GF-D8 (cell line): ENCODE measurements at regions not wholly inside any gene's neighbourhood (a gene's known extent, or its start where the extent isn't known, plus 50 kb on each side); places are given as distances from the start of the nearest gene placed in this dataset.
"Not testable (repeated sequence)": the region's sequence is repeated elsewhere in the genome, so short reads cannot be mapped to it uniquely, and the experiment has no call there.

Source experiments
- DNase-seq: peaks from one replicate; lab custom pipeline; 2025; lab: John Stamatoyannopoulos, UW

DNA sequence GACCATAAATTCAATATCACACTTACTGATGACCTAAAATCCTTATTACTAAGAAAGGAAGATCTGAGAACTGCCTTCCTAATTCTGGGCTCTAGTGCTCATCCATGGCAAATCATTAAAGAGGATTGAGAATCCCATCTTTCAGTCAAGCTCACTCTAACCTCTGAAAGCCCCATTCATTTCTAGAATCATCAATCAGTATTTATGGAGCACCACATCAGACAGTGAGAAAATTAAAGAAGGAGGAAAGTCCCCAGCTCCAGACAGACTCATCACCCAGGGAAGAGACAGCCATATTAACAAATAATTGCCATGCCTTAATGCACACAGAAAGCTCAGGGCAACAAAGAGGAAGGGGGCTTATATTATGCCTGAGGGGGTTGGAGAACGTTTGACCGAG, 256.1 kb upstream of the SOX9 start:
- DNase-seq = no peak

DNA sequence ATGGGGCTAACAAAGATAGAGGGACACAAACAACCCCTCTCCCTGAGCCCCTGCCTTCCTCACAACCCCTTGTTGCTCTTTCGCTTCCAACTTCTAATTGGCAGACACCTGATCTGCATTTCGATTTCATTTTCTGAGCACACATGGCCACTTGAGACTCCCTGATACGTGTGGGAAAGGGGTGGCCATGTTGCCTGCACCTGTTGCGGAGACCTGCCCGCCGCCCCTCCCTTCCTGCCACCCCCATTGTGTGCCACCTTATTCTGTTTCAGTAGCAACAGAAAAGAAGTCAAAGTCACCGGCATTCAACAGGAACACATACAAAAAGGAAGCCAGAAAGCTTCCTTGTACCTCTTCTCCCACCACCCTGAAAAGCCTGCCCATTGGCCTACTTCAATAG, 254.7 kb upstream of the SOX9 start:
- DNase-seq = no peak

- DNase-seq = no peak
These were observed 251.5 kb upstream of the SOX9 start for GRCh38 chr17:71869293-71869692.

- no peak for DNase-seq
These were observed 250.8 kb upstream of the SOX9 start for GRCh38 chr17:71869841-71870545.

DNA sequence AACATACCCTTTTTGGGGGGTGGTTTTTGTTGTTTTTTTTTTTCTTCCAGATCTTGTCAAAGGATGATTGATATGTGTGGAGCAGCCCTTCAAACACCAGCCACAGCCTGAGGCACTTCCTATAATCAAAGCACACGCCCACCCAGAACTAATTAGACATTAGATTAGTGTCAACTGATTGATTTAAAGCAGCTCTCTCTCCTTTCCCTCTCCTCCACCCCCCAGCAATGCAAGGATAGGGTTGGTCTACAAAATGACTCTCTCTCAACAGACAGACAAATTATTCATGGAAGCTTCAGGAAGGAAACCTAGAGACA, 250.3 kb upstream of the SOX9 start:
- DNase-seq = no peak

DNA sequence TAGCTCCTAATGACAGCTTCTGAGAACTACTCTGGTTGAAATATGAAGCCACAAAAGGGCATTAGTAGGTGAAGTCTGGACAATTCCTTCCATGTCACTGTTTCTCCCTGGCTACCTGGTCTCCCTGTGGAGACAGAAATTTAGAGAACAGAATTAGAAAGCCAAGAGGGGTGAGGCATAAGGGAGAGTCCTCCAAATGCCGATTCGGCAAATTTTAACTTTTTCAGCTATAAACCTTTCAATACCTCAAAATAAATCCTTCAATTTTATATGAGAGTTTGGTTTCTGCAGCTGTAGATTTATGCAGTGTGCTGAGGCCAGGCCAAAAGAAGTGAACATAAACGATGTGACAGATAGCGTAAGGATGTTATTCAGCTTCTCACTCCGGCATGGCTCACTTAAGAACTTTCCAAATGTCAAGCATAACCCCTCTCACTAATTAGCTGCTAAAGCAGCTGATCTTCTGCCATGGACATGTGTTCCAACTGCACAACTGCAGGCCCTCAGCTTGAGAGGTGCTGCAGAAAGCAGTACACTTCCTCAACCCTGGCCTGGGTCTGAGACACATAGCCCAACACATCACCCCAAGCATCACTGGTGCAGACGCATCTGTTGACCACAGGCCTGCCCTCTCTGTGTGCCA, 247.9 kb upstream of the SOX9 start:
- no peak for DNase-seq

GRCh38 chr17:71874773-71875172, 246.0 kb upstream of the SOX9 start:
- not testable (repeated sequence) for DNase-seq

DNA sequence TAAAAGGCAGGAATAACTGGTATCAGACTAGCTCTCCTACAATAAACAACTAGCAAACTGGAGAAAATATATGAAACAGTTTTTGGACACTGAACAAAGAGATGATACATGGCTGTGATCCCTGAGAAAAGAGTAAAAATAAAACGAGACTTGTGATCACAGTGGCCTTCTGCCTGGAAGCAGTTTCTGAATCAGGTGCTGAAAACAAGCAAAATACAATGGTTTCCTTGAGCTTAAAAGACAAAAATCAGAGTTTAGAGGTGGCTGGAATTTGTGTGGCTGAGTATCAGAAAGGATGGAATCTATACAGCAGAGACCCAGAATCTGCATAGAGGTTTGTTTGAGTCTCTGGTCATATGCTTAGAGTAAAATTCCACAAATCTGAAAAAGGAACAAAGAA, 242.5 kb upstream of the SOX9 start:
- no peak for DNase-seq

DNA sequence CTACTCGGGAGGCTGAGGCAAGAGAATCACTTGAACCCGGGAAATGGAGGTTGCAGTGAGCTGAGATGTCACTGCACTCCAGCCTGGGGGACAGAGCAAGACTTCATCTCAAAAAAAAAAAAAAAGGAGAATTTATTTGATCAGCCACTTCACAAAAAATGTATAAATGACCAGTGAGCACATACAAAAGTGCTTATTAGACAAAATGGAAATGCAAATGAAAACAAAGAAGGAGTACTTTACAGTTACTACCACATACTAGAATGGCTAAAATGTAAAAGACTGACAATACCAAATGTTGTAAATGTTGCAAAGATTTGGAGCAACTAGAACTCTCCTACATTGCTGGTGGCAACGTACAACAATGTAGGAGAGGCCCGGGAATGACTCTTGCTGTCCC, 241.8 kb upstream of the SOX9 start:
- DNase-seq = no peak

- DNase-seq = no peak
These were observed 239.8 kb upstream of the SOX9 start for GRCh38 chr17:71881041-71881440.

- no peak for DNase-seq
These were observed 239.2 kb upstream of the SOX9 start for GRCh38 chr17:71881581-71881980.

DNA sequence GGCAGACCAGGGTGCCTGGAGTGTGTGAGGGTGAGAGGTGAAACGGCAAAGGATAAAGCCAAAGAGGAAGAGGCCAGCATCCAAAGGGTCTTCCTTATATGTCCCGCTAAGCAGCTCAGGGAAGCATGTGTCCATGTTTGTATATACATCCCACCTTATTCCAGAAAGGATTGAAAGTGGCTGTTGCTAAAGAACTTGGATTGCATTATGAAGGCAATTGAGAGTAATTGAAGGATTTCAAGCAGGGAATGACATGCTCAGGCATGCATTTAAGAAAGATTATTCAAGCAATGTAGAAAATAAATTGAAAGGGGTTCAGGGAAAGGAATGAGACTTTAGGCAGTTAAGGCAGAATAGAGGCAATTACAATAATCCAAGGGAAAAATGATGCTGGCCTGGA, 237.6 kb upstream of the SOX9 start:
- no peak for DNase-seq

DNA sequence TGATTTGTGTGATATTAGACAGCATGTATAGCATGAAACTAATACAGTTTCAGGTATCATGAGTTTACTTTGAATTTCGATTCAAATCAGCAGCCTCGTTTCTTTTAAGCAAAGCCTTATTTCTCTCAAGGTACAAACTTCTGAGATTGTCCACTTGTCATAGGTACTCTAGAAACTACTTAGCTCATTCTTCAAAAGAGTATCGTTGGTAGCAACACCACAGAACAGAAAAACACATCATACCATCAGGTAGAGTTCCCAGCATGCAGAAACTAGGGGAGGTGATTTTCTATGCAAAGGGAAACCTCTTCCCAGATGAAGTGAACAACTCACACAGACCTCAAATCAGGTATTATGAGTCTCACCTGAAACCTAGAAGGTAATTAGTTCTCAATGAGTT, 237.0 kb upstream of the SOX9 start:
- DNase-seq = no peak

DNA sequence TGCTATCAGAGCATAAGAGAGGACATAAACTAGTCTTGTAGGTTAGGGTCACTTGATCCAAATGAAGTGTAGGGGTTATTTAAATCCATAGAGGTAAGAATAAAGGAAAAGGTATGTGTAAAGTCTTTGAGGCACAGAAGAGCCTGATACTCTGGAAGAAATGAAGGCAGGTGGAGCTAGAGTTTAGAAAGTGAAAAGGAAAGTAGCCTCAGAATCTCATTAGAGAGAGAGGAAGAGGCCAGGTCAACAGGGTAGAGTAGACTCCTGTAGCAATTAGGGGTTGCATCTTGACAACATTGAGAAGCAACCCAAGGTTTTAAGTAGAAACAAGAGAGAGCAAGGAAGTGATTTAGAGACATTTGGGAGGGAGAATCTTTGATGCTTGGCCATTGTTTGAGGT, 235.2 kb upstream of the SOX9 start:
- DNase-seq = no peak

DNA sequence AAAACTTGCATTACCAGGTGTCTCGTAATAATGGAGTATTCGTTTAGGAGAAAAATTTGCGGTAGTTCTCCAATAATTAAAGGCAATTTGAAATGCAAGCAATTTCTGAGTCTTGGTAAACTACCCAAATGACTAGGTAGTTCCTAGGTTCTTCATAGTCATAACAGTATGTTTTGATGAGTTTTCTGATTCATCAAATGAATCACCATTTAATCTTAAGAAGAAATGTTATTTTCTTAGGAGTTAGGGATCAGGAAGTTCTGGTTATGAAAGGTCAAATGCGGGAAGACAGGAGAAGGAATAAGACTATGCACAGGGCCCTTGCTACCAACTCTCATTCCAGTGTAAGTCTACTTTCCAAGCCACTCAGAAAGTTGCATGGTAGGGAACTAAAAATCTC, 221.5 kb upstream of the SOX9 start:
- DNase-seq = no peak

DNA sequence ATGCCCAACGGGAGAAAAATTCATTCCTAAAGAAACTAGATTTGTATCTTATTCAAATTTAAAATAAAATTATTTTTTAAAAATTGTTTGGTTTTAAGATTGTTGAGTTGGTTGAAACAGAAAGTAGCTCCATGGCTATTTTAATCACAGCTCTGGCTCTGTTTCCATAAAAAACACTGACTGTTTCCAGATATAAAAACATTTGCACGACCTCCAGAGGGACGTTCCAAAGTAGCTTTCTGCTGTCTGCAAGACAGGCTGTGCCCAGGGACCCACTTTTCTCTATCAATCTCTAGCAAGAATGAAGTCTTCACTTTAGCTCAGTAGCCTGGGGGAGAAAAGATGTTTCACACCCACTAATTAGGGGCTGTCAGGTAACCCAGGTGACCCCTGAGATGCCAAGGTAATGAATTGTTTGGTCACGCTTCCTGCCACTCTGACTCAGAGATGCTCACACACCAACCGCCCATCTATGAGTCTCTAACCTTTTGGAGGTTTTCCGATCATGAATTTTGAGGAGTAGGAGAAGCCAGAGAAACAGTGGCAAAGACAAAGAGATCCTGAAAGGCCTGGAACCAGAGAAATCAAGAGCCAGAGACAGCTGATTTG, 220.1 kb upstream of the SOX9 start:
- no peak for DNase-seq

DNA sequence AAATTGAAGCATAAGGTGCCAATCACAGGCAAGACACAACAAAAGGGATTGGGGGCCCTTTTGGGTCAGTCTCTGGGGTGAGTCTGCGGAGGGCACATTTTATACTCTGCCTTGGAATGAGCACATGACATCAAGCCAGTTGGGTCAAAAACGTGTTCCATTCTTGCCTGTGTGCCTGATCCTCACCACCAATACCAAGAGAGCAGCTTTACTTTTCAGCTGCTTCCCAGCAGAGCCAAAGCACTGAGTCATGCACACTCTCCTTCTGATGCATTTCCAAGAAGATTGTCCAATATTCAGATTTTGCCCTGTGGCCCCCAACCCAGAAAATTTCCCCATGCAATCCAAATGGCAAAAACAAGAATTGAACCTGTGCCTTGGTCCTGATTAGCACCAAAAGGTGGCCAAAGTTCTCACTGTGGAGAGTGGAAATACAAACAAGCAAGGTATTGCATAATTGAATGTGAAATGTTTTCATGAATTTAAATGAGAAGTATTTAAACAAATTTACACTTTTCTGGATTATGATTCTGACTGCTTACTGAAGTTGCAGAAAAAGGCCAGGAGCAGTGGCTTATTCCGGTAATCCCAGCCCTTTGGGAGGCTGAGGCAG, 217.8 kb upstream of the SOX9 start:
- DNase-seq = no peak

DNA sequence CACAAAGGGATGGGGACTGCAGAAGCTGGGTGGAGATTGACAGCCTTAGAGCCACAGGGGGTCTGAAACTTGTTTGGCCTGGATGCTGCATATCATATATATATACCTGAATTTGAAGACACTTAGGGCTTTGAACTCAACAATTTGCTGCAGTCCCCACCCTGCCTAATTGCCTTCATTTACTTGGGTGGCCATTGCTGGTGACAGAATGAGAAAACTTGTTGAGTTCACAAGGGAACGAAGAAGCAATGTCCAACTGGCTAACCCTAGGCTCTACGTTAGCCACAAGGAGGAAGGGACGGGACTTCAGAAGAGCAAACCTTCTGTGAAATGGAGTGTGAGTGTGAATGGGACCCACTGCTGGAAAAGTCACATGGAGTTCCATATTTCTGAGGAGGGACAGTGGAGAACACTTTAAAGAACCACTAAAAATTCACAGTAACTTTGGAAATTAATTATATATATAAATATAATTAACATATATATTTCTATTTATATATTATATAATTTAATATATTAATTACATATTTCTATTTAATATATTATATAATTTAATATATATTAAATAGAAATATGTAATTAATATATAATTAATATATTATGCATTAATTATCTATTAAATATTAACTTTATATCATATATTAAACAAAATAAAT, 215.3 kb upstream of the SOX9 start:
- no peak for DNase-seq

DNA sequence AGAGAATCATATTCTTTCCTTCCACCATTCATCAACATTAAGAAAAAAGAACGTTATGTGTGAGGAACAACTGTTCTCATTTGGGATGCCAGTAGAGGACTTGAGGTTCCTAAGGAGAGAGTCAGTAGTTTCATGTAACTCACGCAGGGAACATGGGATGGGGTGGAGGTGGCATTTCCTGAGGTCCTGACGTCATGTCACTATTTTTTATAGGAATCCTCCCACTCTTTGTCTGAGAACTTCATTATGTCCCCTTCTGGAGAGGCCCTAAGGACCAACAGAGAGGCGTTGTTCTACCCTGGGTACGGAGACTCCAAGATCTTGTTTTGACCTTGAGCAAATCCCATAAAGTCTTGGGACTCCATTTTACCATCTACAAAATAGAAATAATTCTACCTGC, 211.7 kb upstream of the SOX9 start:
- no peak for DNase-seq

GRCh38 chr17:71910002-71910401, 210.8 kb upstream of the SOX9 start:
- DNase-seq = no peak

DNA sequence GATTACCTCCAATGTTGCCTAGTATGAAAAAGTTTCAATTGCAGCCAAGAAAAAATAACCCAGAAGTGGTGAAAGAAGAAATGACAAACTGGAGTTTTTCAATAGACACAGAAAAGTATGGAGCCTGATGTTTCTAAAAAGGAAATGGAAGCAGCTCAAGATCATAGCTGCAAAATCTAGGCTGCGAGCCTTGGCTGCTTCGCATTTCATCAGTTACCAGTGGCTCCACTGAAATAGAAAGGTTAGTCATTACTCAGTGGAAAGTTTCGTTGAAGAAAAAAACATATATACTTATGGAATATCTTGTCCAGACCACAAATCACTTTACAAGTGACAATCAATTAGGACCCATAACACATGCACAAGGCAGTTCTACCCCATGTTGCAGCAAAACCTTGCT, 206.8 kb upstream of the SOX9 start:
- DNase-seq = no peak

- no peak for DNase-seq
These were observed 206.0 kb upstream of the SOX9 start for GRCh38 chr17:71914812-71915211.

DNA sequence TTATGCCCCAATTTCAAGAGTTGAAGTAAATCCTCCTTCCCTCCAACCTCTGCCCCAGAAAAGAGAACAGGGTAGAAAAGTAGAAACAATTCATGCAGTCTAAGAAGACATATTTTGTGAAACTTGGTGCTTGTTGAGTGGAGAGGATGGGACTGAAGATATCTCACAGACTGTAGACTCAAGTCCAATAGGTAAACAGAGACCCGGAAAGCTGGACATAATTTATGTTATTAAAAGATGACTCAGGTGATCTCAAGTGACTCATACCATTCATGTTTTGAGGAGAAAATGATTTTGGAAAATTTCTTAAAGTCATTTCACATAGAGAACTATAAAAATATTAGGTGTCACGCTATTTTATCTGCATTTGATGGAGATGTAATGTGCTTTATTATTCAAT, 203.1 kb upstream of the SOX9 start:
- DNase-seq = no peak
